SK-N-SH (cell line): ENCODE measurements at regions not wholly inside any gene's neighbourhood (a gene's known extent, or its start where the extent isn't known, plus 50 kb on each side); places are given as distances from the start of the nearest gene placed in this dataset.

Experiments
- CTCF ChIA-PET: fragments of 300-600, 350-600 bp; formaldehyde crosslinking; extraction: SDS; loops from one replicate; lab custom pipeline; 2021; lab: Yijun Ruan, JAX
- POLR2A ChIA-PET: fragments of 350-600 bp; sonication (Branson Sonifier 250); formaldehyde crosslinking; extraction: SDS; loops from one replicate; lab custom pipeline; 2020; ENCODE audit warnings: antibody characterized with exemption, inconsistent platforms; lab: Yijun Ruan, JAX
- DNase-seq: peaks from one replicate; pipeline ENCODE4 v3.0.0; 2012
- H2AFZ ChIP-seq: fragments of 200-600 bp; sonication (generic); 2 replicates; pipeline ENCODE4 v1.8.1; 2016; ENCODE audit warnings: antibody characterized with exemption, mild to moderate bottlenecking, low read depth
- H3F3A ChIP-seq: fragments of 200-600 bp; sonication (generic); replicated peaks from 2 replicates; pipeline ENCODE3; 2016; ENCODE audit warnings: antibody characterized with exemption, mild to moderate bottlenecking; ENCODE audit not compliant: insufficient read depth
- H3K27ac ChIP-seq, 2 experiments: fragments of 200-500 bp in 1 of 2; fragments of 200-600 bp in 1 of 2; sonication (Bioruptor generic) in 1 of 2; sonication (generic), shearing (Covaris generic) in 1 of 2; 2 replicates each; pipeline versions ENCODE4 v1.5.1 to v1.6.1; 2014 to 2016; ENCODE audit warnings: low read depth in 2 of 2, inconsistent platforms in 1 of 2, low read length in 1 of 2, mild to moderate bottlenecking in 1 of 2, mixed read lengths in 1 of 2
- H3K27me3 ChIP-seq: fragments of 200-600 bp; sonication (generic), shearing (Covaris generic); 2 replicates; pipeline ENCODE4 v1.6.1; 2016; ENCODE audit warnings: mixed run types; ENCODE audit not compliant: insufficient read depth
- H3K36me3 ChIP-seq, 2 experiments: fragments of 200-500 bp in 1 of 2; fragments of 200-600 bp in 1 of 2; sonication (Bioruptor generic) in 1 of 2; sonication (generic) in 1 of 2; replicated peaks in 1 of 2; 2 replicates each; pipeline versions ENCODE3 to v1.5.1; 2014 to 2016; ENCODE audit warnings: low read length in 1 of 2, mild to moderate bottlenecking in 1 of 2; ENCODE audit not compliant: insufficient read depth in 2 of 2, control insufficient read depth in 1 of 2
- H3K4me1 ChIP-seq, 2 experiments: fragments of 200-500 bp in 1 of 2; fragments of 200-600 bp in 1 of 2; sonication (Bioruptor generic) in 1 of 2; sonication (generic), shearing (Covaris generic) in 1 of 2; 2 replicates each; pipeline versions ENCODE4 v1.5.1 to v1.6.1; 2014 to 2016; ENCODE audit warnings: low read depth in 1 of 2, low read length in 1 of 2, mixed run types in 1 of 2; ENCODE audit not compliant: insufficient read depth in 2 of 2, control insufficient read depth in 1 of 2
- H3K4me2 ChIP-seq: fragments of 200-600 bp; sonication (generic), shearing (Covaris generic); 2 replicates; pipeline ENCODE4 v1.6.1; 2017; ENCODE audit warnings: mixed run types
- H3K4me3 ChIP-seq, 2 experiments: fragments of 200-500 bp in 1 of 2; fragments of 200-600 bp in 1 of 2; sonication (Bioruptor generic) in 1 of 2; sonication (generic), shearing (Covaris generic) in 1 of 2; 2 replicates each; pipeline versions ENCODE4 v1.5.1 to v1.8.1; 2014 to 2016; ENCODE audit warnings: low read depth in 2 of 2, inconsistent platforms in 1 of 2, low read length in 1 of 2, mild to moderate bottlenecking in 1 of 2, mixed read lengths in 1 of 2, moderate library complexity in 1 of 2
- H3K79me2 ChIP-seq: fragments of 200-600 bp; sonication (generic); 2 replicates; pipeline ENCODE4 v1.8.1; 2017; ENCODE audit warnings: mild to moderate bottlenecking; ENCODE audit not compliant: insufficient read depth
- H3K9ac ChIP-seq: fragments of 200-600 bp; sonication (generic); 2 replicates; pipeline ENCODE4 v1.6.1; 2017; ENCODE audit warnings: mixed run types
- H3K9me2 ChIP-seq: fragments of 200-600 bp; sonication (generic); 2 replicates; pipeline ENCODE4 v1.6.1; 2017; ENCODE audit warnings: mixed run types
- H3K9me3 ChIP-seq: fragments of 200-600 bp; sonication (generic); 2 replicates; pipeline ENCODE4 v1.6.1; 2017; ENCODE audit warnings: mixed run types, mild to moderate bottlenecking, moderate library complexity
- H4K20me1 ChIP-seq: fragments of 200-600 bp; sonication (generic); 2 replicates; pipeline ENCODE4 v1.6.1; 2017; ENCODE audit warnings: mild to moderate bottlenecking, mixed run types; ENCODE audit not compliant: insufficient read depth
- CHD2 ChIP-seq: fragments of 150-350 bp; IDR thresholded peaks from 2 replicates; pipeline ENCODE4 v1.6.1; 2018; ENCODE audit warnings: low read length; ENCODE audit not compliant: partially characterized antibody
- CTCF ChIP-seq: fragments of 200-600 bp; sonication (generic); IDR thresholded peaks from 2 replicates; pipeline ENCODE4 v1.6.1; 2017; ENCODE audit warnings: antibody characterized with exemption, mild to moderate bottlenecking, moderate library complexity
- EZH2phosphoT487 ChIP-seq: fragments of 200-600 bp; sonication (generic); IDR thresholded peaks from 2 replicates; pipeline ENCODE4 v1.6.1; 2017; ENCODE audit warnings: low read depth, mixed run types, mild to moderate bottlenecking, antibody characterized with exemption, moderate library complexity, borderline replicate concordance
- FOSL2 ChIP-seq: IDR thresholded peaks from 2 replicates; pipeline ENCODE4 v1.4.0; 2012; ENCODE audit warnings: low read depth, mild to moderate bottlenecking, moderate library complexity, borderline replicate concordance
- FOXM1 ChIP-seq: IDR thresholded peaks from 2 replicates; pipeline ENCODE4 v1.4.0; 2012; ENCODE audit warnings: low read depth, mild to moderate bottlenecking
- GABPA ChIP-seq: IDR thresholded peaks from 2 replicates; pipeline ENCODE4 v1.4.0; 2012; ENCODE audit warnings: low read depth, mild to moderate bottlenecking
- GATA2 ChIP-seq: sonication (generic); formaldehyde crosslinking; IDR thresholded peaks from 2 replicates; pipeline ENCODE4 v1.5.0; 2020; ENCODE audit warnings: mild to moderate bottlenecking, missing genetic modification reagents
- MXI1 ChIP-seq: IDR thresholded peaks from 2 replicates; pipeline ENCODE4 v1.6.1; 2012; ENCODE audit warnings: mild to moderate bottlenecking, low read depth, low read length, improper control_type of control experiment
- RAD21 ChIP-seq: IDR thresholded peaks from 2 replicates; pipeline ENCODE4 v1.6.1; 2012; ENCODE audit warnings: mild to moderate bottlenecking, low read length
- RFX5 ChIP-seq: IDR thresholded peaks from 2 replicates; pipeline ENCODE4 v1.6.1; 2012; ENCODE audit warnings: mild to moderate bottlenecking, improper control_type of control experiment, low read length
- RXRA ChIP-seq: IDR thresholded peaks from 2 replicates; pipeline ENCODE4 v1.4.0; 2012; ENCODE audit warnings: low read depth, mild to moderate bottlenecking, borderline replicate concordance
- SIN3A ChIP-seq: IDR thresholded peaks from 2 replicates; pipeline ENCODE4 v1.6.1; 2012; ENCODE audit warnings: low read depth, mild to moderate bottlenecking, low read length, moderate library complexity, borderline replicate concordance
- TAF1 ChIP-seq: IDR thresholded peaks from 2 replicates; pipeline ENCODE4 v1.6.1; 2012; ENCODE audit warnings: low read depth, mild to moderate bottlenecking, low read length, moderate library complexity, borderline replicate concordance
- YY1 ChIP-seq: IDR thresholded peaks from 2 replicates; pipeline ENCODE4 v1.4.0; 2012; ENCODE audit warnings: low read depth, mild to moderate bottlenecking
- TF ChIP-seq, protein P1 (sequence below): IDR thresholded peaks from 2 replicates; pipeline ENCODE4 v1.4.0; 2012; ENCODE audit warnings: low read depth, borderline replicate concordance
- TF ChIP-seq, protein P2 (sequence below): IDR thresholded peaks from 2 replicates; pipeline ENCODE4 v1.4.0; 2012; ENCODE audit warnings: low read depth, borderline replicate concordance
- TF ChIP-seq, protein P3 (sequence below): IDR thresholded peaks from 2 replicates; pipeline ENCODE4 v1.4.0; 2012; ENCODE audit warnings: low read depth

GRCh38 chr21:32860399-32860798, 88.8 kb upstream of the PAXBP1 start:
- H3K4me1 ChIP-seq: no peaks in the 10 kb centered on the region
- no peaks in the 10 kb centered on the region for H3K9me3 ChIP-seq
- TF ChIP-seq SIN3A (no peak), TAF1 (no peak), RAD21 (no peak), FOXM1 (no peak), RFX5 (no peak), MXI1 (no peak), GATA2 (CRISPR knock-in tag) (no peak), FOSL2 (no peak), EZH2phosphoT487 (no peak), RXRA (no peak), YY1 (no peak), CTCF (no peak), CHD2 (no peak), GABPA (no peak)
- TF ChIP-seq, protein P1, sequence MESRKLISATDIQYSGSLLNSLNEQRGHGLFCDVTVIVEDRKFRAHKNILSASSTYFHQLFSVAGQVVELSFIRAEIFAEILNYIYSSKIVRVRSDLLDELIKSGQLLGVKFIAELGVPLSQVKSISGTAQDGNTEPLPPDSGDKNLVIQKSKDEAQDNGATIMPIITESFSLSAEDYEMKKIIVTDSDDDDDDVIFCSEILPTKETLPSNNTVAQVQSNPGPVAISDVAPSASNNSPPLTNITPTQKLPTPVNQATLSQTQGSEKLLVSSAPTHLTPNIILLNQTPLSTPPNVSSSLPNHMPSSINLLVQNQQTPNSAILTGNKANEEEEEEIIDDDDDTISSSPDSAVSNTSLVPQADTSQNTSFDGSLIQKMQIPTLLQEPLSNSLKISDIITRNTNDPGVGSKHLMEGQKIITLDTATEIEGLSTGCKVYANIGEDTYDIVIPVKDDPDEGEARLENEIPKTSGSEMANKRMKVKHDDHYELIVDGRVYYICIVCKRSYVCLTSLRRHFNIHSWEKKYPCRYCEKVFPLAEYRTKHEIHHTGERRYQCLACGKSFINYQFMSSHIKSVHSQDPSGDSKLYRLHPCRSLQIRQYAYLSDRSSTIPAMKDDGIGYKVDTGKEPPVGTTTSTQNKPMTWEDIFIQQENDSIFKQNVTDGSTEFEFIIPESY: no peak
- TF ChIP-seq, protein P2, sequence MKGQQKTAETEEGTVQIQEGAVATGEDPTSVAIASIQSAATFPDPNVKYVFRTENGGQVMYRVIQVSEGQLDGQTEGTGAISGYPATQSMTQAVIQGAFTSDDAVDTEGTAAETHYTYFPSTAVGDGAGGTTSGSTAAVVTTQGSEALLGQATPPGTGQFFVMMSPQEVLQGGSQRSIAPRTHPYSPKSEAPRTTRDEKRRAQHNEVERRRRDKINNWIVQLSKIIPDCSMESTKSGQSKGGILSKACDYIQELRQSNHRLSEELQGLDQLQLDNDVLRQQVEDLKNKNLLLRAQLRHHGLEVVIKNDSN: no peak
- TF ChIP-seq, protein P3, sequence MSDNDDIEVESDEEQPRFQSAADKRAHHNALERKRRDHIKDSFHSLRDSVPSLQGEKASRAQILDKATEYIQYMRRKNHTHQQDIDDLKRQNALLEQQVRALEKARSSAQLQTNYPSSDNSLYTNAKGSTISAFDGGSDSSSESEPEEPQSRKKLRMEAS: no peak
- TF ChIP-seq, all 33 proteins: peak for 0
- H3K36me3 ChIP-seq: no peaks in the 10 kb centered on the region
- peaks cover 37% of the 10 kb centered on the region for H3K27me3 ChIP-seq
- no peaks in the 10 kb centered on the region for H3F3A ChIP-seq
- H3K9ac ChIP-seq: no peak overlapping the region
- H3K27ac ChIP-seq: no peak overlapping the region
- DNase-seq: no peak
- no peak overlapping the region for H2AFZ ChIP-seq
- no peaks in the 10 kb centered on the region for H3K79me2 ChIP-seq
- ChIA-PET CTCF (interaction anchor here (1.5 kb wide), 1 partner anchor 337 kb away, joined by 3 read pairs; no protein-coding TSS in a partner anchor), POLR2A (no interaction called here)
- H3K4me3 ChIP-seq: no peak overlapping the region
- no peak overlapping the region for H3K4me2 ChIP-seq
- H3K9me2 ChIP-seq: no peaks in the 10 kb centered on the region
- no peaks in the 10 kb centered on the region for H4K20me1 ChIP-seq
